Fibroblast of lung (primary cell): ENCODE measurements at regions not wholly inside any gene's neighbourhood (a gene's known extent, or its start where the extent isn't known, plus 50 kb on each side); places are given as distances from the start of the nearest gene placed in this dataset.
"Not testable (repeated sequence)": the region's sequence is repeated elsewhere in the genome, so short reads cannot be mapped to it uniquely, and the experiment has no call there.

Source experiments
- DNase-seq, 2 donors: peaks; one replicate each; pipeline versions ENCODE4 v3.0.0 to v3.0.0-alpha.2; 2010; ENCODE audit warnings: low read depth in 2 of 2
- H2AFZ ChIP-seq: 2 replicates; pipeline ENCODE4 v1.5.1; 2012; ENCODE audit warnings: low read length, control low read depth, inconsistent platforms
- H3K27ac ChIP-seq: 2 replicates; pipeline ENCODE4 v1.5.1; 2011; ENCODE audit warnings: low read length, control low read depth; ENCODE audit not compliant: insufficient read depth
- H3K27me3 ChIP-seq: 2 replicates; pipeline ENCODE4 v1.5.1; 2011; ENCODE audit warnings: mild to moderate bottlenecking, low read length; ENCODE audit not compliant: control insufficient read depth, insufficient read depth
- H3K36me3 ChIP-seq: 2 replicates; pipeline ENCODE4 v1.5.1; 2011; ENCODE audit warnings: low read length; ENCODE audit not compliant: control insufficient read depth, insufficient read depth
- H3K4me1 ChIP-seq: 2 replicates; pipeline ENCODE4 v1.5.1; 2011; ENCODE audit warnings: low read length; ENCODE audit not compliant: control insufficient read depth, insufficient read depth; ENCODE audit errors: extremely low read depth
- H3K4me2 ChIP-seq: 2 replicates; pipeline ENCODE4 v1.5.1; 2011; ENCODE audit warnings: low read length, control low read depth; ENCODE audit not compliant: insufficient read depth; ENCODE audit errors: extremely low read depth
- H3K4me3 ChIP-seq, 4 experiments: fragments of 200-600 bp in 1 of 4; sonication (generic) in 1 of 4; replicated peaks in 1 of 4; 2 replicates each; pipeline ENCODE4 v1.5.1; 2011 to 2016; ENCODE audit warnings: low read length in 4 of 4, low read depth in 3 of 4, mild to moderate bottlenecking in 3 of 4, control low read depth in 2 of 4, inconsistent platforms in 1 of 4, mixed read lengths in 1 of 4; ENCODE audit not compliant: insufficient read depth in 1 of 4; ENCODE audit errors: control extremely low read depth in 1 of 4
- H3K79me2 ChIP-seq: 2 replicates; pipeline ENCODE4 v1.5.1; 2012; ENCODE audit warnings: mild to moderate bottlenecking, low read length, inconsistent platforms; ENCODE audit not compliant: control insufficient read depth, insufficient read depth
- H3K9ac ChIP-seq: 2 replicates; pipeline ENCODE4 v1.5.1; 2011; ENCODE audit warnings: mild to moderate bottlenecking, low read length, control low read depth; ENCODE audit not compliant: insufficient read depth
- H3K9me3 ChIP-seq: 2 replicates; pipeline ENCODE4 v1.5.1; 2012; ENCODE audit warnings: low read depth, low read length; ENCODE audit not compliant: control insufficient read depth, insufficient read depth
- H4K20me1 ChIP-seq: 2 replicates; pipeline ENCODE4 v1.5.1; 2011; ENCODE audit warnings: low read length; ENCODE audit not compliant: control insufficient read depth, insufficient read depth; ENCODE audit errors: extremely low read depth
- EZH2 ChIP-seq: IDR thresholded peaks from 2 replicates; pipeline ENCODE4 v1.5.1; 2012; ENCODE audit warnings: low read length, control low read depth, mild to moderate bottlenecking; ENCODE audit errors: missing control alignments
- TF ChIP-seq, protein P1 (sequence below), 2 donors: IDR thresholded peaks in 1 of 2; conservative IDR thresholded peaks in 1 of 2; 1 replicate in 1 of 2; 2 replicates in 1 of 2; pipeline ENCODE4 v1.5.1; 2011 to 2012; ENCODE audit warnings: low read length in 2 of 2, control low read depth in 1 of 2, inconsistent platforms in 1 of 2, low read depth in 1 of 2, mild to moderate bottlenecking in 1 of 2

DNA sequence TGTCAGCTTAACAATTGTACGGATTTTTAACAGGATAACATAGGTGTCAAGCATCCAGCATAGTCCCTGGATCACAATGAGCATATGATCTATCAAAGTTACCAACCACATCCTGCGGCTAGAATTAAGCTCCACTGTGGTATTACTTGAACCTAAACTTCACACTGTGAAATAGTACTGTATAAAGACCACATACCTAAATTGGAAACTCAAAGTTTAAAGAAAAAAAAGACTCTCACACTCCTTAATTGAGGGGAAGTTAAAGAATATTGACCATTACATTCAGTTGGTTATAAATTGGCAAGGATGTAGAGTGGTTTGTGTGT, 133.0 kb upstream of the PZP start:
- Histone ChIP-seq H3K9me3 (no peaks in the 10 kb centered on the region), H3K9ac (no peak overlapping the region), H3K4me2 (no peak overlapping the region), H3K4me3 (no peak overlapping the region), H3K27ac (no peak overlapping the region), H4K20me1 (no peaks in the 10 kb centered on the region), H2AFZ (no peak overlapping the region), H3K79me2 (no peaks in the 10 kb centered on the region), H3K36me3 (no peaks in the 10 kb centered on the region), H3K4me1 (no peaks in the 10 kb centered on the region), H3K27me3 (peaks cover 2% of the 10 kb centered on the region)
- TF ChIP-seq, protein P1, sequence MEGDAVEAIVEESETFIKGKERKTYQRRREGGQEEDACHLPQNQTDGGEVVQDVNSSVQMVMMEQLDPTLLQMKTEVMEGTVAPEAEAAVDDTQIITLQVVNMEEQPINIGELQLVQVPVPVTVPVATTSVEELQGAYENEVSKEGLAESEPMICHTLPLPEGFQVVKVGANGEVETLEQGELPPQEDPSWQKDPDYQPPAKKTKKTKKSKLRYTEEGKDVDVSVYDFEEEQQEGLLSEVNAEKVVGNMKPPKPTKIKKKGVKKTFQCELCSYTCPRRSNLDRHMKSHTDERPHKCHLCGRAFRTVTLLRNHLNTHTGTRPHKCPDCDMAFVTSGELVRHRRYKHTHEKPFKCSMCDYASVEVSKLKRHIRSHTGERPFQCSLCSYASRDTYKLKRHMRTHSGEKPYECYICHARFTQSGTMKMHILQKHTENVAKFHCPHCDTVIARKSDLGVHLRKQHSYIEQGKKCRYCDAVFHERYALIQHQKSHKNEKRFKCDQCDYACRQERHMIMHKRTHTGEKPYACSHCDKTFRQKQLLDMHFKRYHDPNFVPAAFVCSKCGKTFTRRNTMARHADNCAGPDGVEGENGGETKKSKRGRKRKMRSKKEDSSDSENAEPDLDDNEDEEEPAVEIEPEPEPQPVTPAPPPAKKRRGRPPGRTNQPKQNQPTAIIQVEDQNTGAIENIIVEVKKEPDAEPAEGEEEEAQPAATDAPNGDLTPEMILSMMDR (conservative IDR thresholded peaks at IDR 0.05 in 1 of 2, IDR thresholded peaks at IDR 0.05 in 1 of 2; ENCODE audit: low read depth in 1 of 2, low read length in 2 of 2), result no peak
- TF ChIP-seq EZH2, result no peak
- no peak for DNase-seq

DNA sequence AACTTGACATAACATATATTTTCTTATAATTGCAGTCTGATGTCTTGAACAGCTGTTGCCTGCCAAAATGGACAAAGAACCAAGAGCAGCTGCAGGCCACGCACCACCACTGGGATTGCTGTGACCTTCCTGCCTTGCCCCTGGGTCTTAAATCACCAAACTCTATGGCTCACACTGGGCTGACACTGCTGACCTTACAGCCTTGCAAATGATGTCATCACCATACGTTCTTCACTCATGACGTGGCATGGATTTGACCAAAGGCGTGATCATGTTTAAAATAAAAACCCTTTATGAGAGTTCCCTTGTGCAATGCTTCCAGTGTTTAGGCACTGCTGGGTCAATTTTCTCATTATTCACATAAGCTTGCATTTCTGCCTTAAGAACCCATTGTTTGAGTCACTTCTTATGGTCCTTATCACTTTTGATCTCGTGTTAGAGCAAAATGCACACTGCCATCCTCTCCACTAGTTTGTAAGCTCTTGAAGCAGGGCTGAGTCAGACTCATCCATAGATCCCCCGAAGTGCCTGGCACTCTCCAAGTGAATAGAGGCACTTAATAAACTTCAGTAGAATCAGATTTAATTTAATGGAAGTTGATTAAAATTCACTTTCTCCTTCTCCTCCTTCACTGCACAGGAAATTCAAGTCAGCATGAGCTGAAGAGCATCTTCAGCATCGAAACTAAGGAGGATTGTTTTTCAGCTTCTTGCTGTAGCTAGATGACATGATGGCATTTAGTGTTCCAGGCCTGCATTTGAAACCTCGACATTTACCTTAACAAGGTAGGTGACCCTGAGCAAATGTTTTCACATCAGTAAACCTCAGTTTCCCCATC, 132.4 kb upstream of the PZP start:
- no peak overlapping the region for H2AFZ ChIP-seq
- H4K20me1 ChIP-seq, result no peaks in the 10 kb centered on the region
- no peak for TF ChIP-seq EZH2
- TF ChIP-seq, protein P1 (conservative IDR thresholded peaks at IDR 0.05 in 1 of 2, IDR thresholded peaks at IDR 0.05 in 1 of 2; ENCODE audit: low read depth in 1 of 2, low read length in 2 of 2), result peak in 1 of 2 donors; percentile 45
- peaks cover 2% of the 10 kb centered on the region for H3K27me3 ChIP-seq
- H3K79me2 ChIP-seq, result no peaks in the 10 kb centered on the region
- no peak overlapping the region for H3K9ac ChIP-seq
- no peak overlapping the region for H3K4me3 ChIP-seq
- DNase-seq, result peak; percentile 51 to 100
- no peaks in the 10 kb centered on the region for H3K4me1 ChIP-seq
- H3K4me2 ChIP-seq, result no peak overlapping the region
- H3K36me3 ChIP-seq, result no peaks in the 10 kb centered on the region
- H3K9me3 ChIP-seq, result no peaks in the 10 kb centered on the region
- no peak overlapping the region for H3K27ac ChIP-seq

DNA sequence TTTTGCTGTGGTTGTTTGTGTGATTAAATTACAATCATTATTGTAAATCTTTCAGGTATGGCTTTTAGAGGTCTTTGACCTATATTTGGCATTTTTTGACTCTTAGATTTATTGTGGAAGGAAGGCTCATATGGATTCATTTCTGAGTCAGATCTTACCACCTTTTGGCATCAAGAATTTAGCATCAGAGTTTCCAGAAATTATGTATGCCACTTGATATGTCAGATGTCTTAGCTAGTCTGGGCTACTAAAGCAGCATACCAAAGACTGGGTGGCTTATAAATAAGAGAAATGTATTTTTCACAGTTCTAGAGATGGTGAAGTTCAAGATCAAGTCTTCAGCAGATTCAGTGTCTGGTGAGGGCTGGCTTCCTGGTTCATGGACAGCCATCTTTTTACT, 129.5 kb upstream of the PZP start:
- H4K20me1 ChIP-seq, result no peaks in the 10 kb centered on the region
- TF ChIP-seq, protein P1 (conservative IDR thresholded peaks at IDR 0.05 in 1 of 2, IDR thresholded peaks at IDR 0.05 in 1 of 2; ENCODE audit: low read depth in 1 of 2, low read length in 2 of 2), result no peak
- TF ChIP-seq EZH2, result no peak

DNA sequence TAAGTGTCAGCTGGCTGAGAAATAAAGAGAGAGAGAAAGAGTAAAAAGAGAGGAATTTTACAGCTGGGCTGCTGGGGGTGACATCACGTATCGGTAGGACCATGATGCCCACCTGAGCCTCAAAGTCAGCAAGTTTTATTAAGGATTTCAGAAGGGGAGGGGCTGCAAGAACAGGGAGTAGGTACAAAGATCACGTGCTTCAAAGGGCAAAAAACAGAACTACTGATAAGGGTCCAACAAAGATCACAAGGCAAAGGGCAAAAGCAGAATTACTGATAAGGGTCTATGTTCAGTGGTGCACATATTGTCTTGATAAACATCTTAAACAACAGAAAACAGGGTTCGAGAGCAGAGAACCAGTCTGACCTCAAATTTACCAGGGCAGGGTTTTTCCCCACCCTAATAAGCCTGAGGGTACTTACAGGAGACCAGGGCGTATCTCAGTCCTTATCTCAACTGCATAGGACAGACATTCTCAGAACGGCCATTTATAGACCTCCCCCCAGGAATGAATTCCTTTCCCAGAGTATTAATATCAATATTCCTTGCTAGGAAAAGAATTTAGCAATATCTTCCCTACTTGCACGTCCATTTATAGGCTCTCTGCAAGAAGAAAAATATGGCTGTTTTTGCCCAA, 128.3 kb upstream of the PZP start:
- H3K4me3 ChIP-seq, H3K27ac ChIP-seq, DNase-seq, H3K4me1 ChIP-seq, H4K20me1 ChIP-seq, H3K9ac ChIP-seq, H3K79me2 ChIP-seq, H3K27me3 ChIP-seq, H3K36me3 ChIP-seq, H2AFZ ChIP-seq, H3K4me2 ChIP-seq, H3K9me3 ChIP-seq: not testable (repeated sequence)

More for the DNA sequence above, 129.5 kb upstream of the PZP start:
- no peak overlapping the region for H3K4me3 ChIP-seq
- DNase-seq, result no peak
- no peaks in the 10 kb centered on the region for H3K4me1 ChIP-seq
- H3K36me3 ChIP-seq, result no peaks in the 10 kb centered on the region
- no peak overlapping the region for H2AFZ ChIP-seq
- no peaks in the 10 kb centered on the region for H3K9me3 ChIP-seq
- H3K27me3 ChIP-seq, result no peaks in the 10 kb centered on the region
- H3K9ac ChIP-seq, result no peak overlapping the region
- no peak overlapping the region for H3K27ac ChIP-seq
- no peaks in the 10 kb centered on the region for H3K79me2 ChIP-seq
- no peak overlapping the region for H3K4me2 ChIP-seq
